ENCODE measurements at regions not wholly inside any gene's neighbourhood (a gene's known extent, or its start where the extent isn't known, plus 50 kb on each side); places are given as distances from the start of the nearest gene placed in this dataset.

GRCh38 chr2:5959836-5960820, 267.9 kb downstream of the SOX11 start:
- H3K27ac Mint-ChIP-seq: no peak overlapping the region
- H3K4me1 Mint-ChIP-seq: no peaks in the 10 kb centered on the region
- ATAC-seq (no peak), DNase-seq (no peak)
- H3K4me3 Mint-ChIP-seq: no peak overlapping the region
- no peaks in the 10 kb centered on the region for H3K9me3 ChIP-seq (ENCODE audit: control insufficient read depth, low read length, poor library complexity, severe bottlenecking)
- H3K36me3 Mint-ChIP-seq (ENCODE audit: low read depth): no peaks in the 10 kb centered on the region
- no peaks in the 10 kb centered on the region for H3K27me3 Mint-ChIP-seq

GRCh38 chr2:5967506-5967905, 275.3 kb downstream of the SOX11 start:
- no peaks in the 10 kb centered on the region for H3K27me3 Mint-ChIP-seq
- DNase-seq (no peak), ATAC-seq (no peak)
- no peaks in the 10 kb centered on the region for H3K36me3 Mint-ChIP-seq (ENCODE audit: low read depth)
- no peaks in the 10 kb centered on the region for H3K9me3 ChIP-seq (ENCODE audit: control insufficient read depth, low read length, poor library complexity, severe bottlenecking)
- H3K27ac Mint-ChIP-seq: no peak overlapping the region
- no peak overlapping the region for H3K4me3 Mint-ChIP-seq
- no peaks in the 10 kb centered on the region for H3K4me1 Mint-ChIP-seq

DNA sequence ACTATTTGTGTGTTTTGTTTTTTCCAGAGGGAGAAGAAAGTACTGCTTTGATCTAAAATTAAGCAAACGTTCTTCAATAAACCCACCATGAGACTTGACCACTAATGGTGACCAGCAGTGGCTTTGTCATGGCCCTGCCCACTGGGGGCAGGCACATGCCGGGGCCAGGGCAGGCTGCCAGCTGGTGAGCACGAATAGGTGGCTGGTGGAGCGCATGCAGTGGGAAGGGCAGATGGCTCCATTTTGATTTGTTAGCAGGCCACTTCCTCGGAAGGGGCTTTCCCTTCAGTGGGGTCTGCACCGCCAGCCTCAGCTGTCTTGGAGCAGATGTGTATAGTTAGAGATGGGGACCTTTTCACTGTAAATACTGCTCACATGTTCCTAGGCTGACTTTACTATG, 277.1 kb downstream of the SOX11 start:
- ATAC-seq (no peak), DNase-seq (no peak)
- no peaks in the 10 kb centered on the region for H3K36me3 Mint-ChIP-seq (ENCODE audit: low read depth)
- no peaks in the 10 kb centered on the region for H3K9me3 ChIP-seq (ENCODE audit: control insufficient read depth, low read length, poor library complexity, severe bottlenecking)
- H3K27ac Mint-ChIP-seq: no peak overlapping the region
- H3K4me1 Mint-ChIP-seq: no peaks in the 10 kb centered on the region
- H3K4me3 Mint-ChIP-seq: no peak overlapping the region
- no peaks in the 10 kb centered on the region for H3K27me3 Mint-ChIP-seq

GRCh38 chr2:5970347-5970746, 278.2 kb downstream of the SOX11 start:
- ATAC-seq (no peak), DNase-seq (no peak)
- no peaks in the 10 kb centered on the region for H3K36me3 Mint-ChIP-seq (ENCODE audit: low read depth)
- H3K4me1 Mint-ChIP-seq: no peaks in the 10 kb centered on the region
- no peaks in the 10 kb centered on the region for H3K9me3 ChIP-seq (ENCODE audit: control insufficient read depth, low read length, poor library complexity, severe bottlenecking)
- no peak overlapping the region for H3K27ac Mint-ChIP-seq
- no peaks in the 10 kb centered on the region for H3K27me3 Mint-ChIP-seq
- no peak overlapping the region for H3K4me3 Mint-ChIP-seq

GRCh38 chr2:5974477-5974876, 282.3 kb downstream of the SOX11 start:
- Mint-ChIP-seq H3K36me3 (ENCODE audit: low read depth) (no peaks in the 10 kb centered on the region), H3K27ac (no peak overlapping the region), H3K4me1 (no peaks in the 10 kb centered on the region), H3K27me3 (no peaks in the 10 kb centered on the region), H3K4me3 (no peak overlapping the region)
- no peak for ATAC-seq
- no peak for DNase-seq
- H3K9me3 ChIP-seq (ENCODE audit: control insufficient read depth, low read length, poor library complexity, severe bottlenecking): no peaks in the 10 kb centered on the region

GRCh38 chr2:5975401-5975800, 283.2 kb downstream of the SOX11 start:
- Mint-ChIP-seq H3K36me3 (ENCODE audit: low read depth) (no peaks in the 10 kb centered on the region), H3K27ac (no peak overlapping the region), H3K4me3 (no peak overlapping the region), H3K4me1 (no peaks in the 10 kb centered on the region), H3K27me3 (no peaks in the 10 kb centered on the region)
- no peaks in the 10 kb centered on the region for H3K9me3 ChIP-seq (ENCODE audit: control insufficient read depth, low read length, poor library complexity, severe bottlenecking)
- no peak for DNase-seq
- ATAC-seq: no peak

DNA sequence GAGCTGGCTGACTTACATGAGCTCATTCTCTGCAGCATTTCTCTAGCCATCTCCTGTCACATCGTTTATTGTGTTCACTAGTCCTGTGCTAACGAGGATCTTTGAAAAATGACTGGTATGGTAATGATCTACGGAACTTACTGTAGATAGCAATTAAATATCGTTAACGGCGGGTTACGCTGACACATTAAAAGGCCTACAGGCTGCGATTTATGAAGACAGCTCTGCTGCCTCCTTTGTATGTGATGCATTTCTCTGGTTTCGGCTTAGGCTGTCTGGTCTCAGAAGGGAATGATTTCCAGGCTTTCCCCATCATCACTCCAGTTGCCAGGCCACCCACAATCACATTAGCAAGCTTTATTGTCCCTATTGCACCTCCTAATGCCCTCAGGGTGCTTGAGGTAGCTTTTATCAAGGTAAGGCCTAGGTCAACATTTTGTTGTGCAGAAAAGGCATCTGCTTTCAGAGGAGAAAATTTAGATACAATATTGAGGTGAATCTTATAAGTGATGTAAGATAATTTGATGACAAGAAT, 284.4 kb downstream of the SOX11 start:
- H3K9me3 ChIP-seq (ENCODE audit: control insufficient read depth, low read length, poor library complexity, severe bottlenecking): no peaks in the 10 kb centered on the region
- H3K4me3 Mint-ChIP-seq: no peak overlapping the region
- DNase-seq (no peak), ATAC-seq (no peak)
- no peaks in the 10 kb centered on the region for H3K36me3 Mint-ChIP-seq (ENCODE audit: low read depth)
- no peak overlapping the region for H3K27ac Mint-ChIP-seq
- H3K4me1 Mint-ChIP-seq: no peaks in the 10 kb centered on the region
- no peaks in the 10 kb centered on the region for H3K27me3 Mint-ChIP-seq

DNA sequence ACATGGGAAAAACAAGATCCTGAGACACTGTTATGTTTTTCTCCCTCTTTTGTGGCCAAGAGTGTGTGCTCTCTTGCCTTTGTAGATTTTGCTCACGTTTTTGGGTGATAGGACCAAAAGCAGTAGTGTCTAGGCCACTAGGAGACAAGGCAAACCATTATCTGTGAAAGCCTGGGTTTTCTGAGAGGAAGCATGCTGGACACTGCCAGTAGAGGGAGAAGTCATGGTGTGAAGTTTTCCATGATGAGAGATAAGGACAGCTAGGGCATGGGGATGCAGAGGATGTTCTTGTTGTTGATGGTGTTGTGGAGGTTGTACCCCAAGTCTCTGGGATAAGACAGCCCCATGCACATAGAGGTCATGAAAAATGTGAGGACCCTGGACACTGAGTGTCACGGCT, 285.3 kb downstream of the SOX11 start:
- no peak overlapping the region for H3K4me3 Mint-ChIP-seq
- no peaks in the 10 kb centered on the region for H3K4me1 Mint-ChIP-seq
- DNase-seq (no peak), ATAC-seq (no peak)
- no peaks in the 10 kb centered on the region for H3K36me3 Mint-ChIP-seq (ENCODE audit: low read depth)
- H3K27me3 Mint-ChIP-seq: no peaks in the 10 kb centered on the region
- H3K27ac Mint-ChIP-seq: no peak overlapping the region
- H3K9me3 ChIP-seq (ENCODE audit: control insufficient read depth, low read length, poor library complexity, severe bottlenecking): no peaks in the 10 kb centered on the region

- H3K4me3 Mint-ChIP-seq: no peak overlapping the region
- H3K27ac Mint-ChIP-seq: no peak overlapping the region
- no peak for DNase-seq
- no peaks in the 10 kb centered on the region for H3K36me3 Mint-ChIP-seq (ENCODE audit: low read depth)
- no peaks in the 10 kb centered on the region for H3K9me3 ChIP-seq (ENCODE audit: control insufficient read depth, low read length, poor library complexity, severe bottlenecking)
- H3K4me1 Mint-ChIP-seq: no peaks in the 10 kb centered on the region
- no peaks in the 10 kb centered on the region for H3K27me3 Mint-ChIP-seq
- no peak for ATAC-seq
Observed at GRCh38 chr2:5978131-5978751, 286.1 kb downstream of the SOX11 start.

DNA sequence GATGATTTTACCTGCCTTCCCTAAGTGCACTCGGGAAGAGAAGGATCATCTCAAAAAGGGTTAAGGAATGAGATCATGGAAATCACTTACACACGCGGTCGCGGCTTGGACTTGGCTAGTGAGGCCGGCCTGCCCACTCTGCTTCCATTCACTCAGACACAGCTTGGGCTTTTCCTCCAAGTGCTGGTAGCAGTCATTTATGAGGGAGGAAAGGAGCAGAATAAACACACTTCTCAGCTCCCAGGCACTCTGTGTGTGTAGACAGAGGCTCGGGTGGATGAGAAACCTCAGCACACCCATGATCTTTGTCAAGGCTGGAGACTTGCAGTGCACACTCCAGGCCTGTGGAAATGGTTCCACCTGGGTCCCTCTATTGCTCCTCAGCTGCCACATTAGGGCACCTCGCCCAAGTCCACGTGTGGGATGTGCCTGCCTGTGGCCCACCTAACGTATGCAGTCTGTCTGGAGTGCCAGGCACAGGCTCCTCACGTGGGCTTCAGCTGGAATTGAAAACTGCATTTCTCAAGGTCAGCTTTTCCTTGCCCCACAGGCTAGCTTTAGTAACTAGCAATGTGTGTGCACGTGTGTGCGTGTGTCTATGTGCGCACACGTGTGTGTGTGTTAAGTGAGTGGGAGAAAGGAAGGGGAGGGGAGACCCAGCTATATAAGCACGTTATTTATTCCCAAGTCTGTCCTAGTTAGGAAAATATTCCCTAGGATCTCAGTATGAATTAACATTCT, 288.4 kb downstream of the SOX11 start:
- H3K4me3 Mint-ChIP-seq: no peak overlapping the region
- H3K9me3 ChIP-seq (ENCODE audit: control insufficient read depth, low read length, poor library complexity, severe bottlenecking): no peaks in the 10 kb centered on the region
- DNase-seq (no peak), ATAC-seq (no peak)
- no peak overlapping the region for H3K27ac Mint-ChIP-seq
- H3K4me1 Mint-ChIP-seq: no peaks in the 10 kb centered on the region
- H3K27me3 Mint-ChIP-seq: no peaks in the 10 kb centered on the region
- no peaks in the 10 kb centered on the region for H3K36me3 Mint-ChIP-seq (ENCODE audit: low read depth)

GRCh38 chr2:5982193-5982902, 290.2 kb downstream of the SOX11 start:
- Mint-ChIP-seq H3K4me3 (no peak overlapping the region), H3K4me1 (no peaks in the 10 kb centered on the region), H3K27ac (no peak overlapping the region), H3K36me3 (ENCODE audit: low read depth) (no peaks in the 10 kb centered on the region), H3K27me3 (no peaks in the 10 kb centered on the region)
- no peaks in the 10 kb centered on the region for H3K9me3 ChIP-seq (ENCODE audit: control insufficient read depth, low read length, poor library complexity, severe bottlenecking)
- DNase-seq (no peak), ATAC-seq (no peak)

- ATAC-seq: no peak
- H3K27ac Mint-ChIP-seq: no peak overlapping the region
- no peaks in the 10 kb centered on the region for H3K9me3 ChIP-seq (ENCODE audit: control insufficient read depth, low read length, poor library complexity, severe bottlenecking)
- no peaks in the 10 kb centered on the region for H3K4me1 Mint-ChIP-seq
- H3K36me3 Mint-ChIP-seq (ENCODE audit: low read depth): no peaks in the 10 kb centered on the region
- H3K27me3 Mint-ChIP-seq: no peaks in the 10 kb centered on the region
- no peak for DNase-seq
- H3K4me3 Mint-ChIP-seq: no peak overlapping the region
Observed at GRCh38 chr2:5982903-5983265, 290.7 kb downstream of the SOX11 start.
